Colonic mucosa (tissue), 4 donors: ENCODE measurements at regions not wholly inside any gene's neighbourhood (a gene's known extent, or its start where the extent isn't known, plus 50 kb on each side); places are given as distances from the start of the nearest gene placed in this dataset.

ENCODE experiments used
- DNase-seq: peaks from one replicate; pipeline ENCODE4 v3.0.0-alpha.2; 2020
- H3K27ac ChIP-seq: fragments of 200-600 bp; one replicate; pipeline ENCODE4 v1.8.0; 2021
- H3K27me3 ChIP-seq: fragments of 200-600 bp; one replicate; pipeline ENCODE4 v1.8.0; 2021
- H3K36me3 ChIP-seq: fragments of 200-600 bp; one replicate; pipeline ENCODE4 v1.8.0; 2021
- H3K4me1 ChIP-seq: fragments of 200-600 bp; one replicate; pipeline ENCODE4 v1.8.0; 2021; ENCODE audit warnings: mild to moderate bottlenecking
- H3K4me3 ChIP-seq: fragments of 200-600 bp; one replicate; pipeline ENCODE4 v1.8.0; 2021
- H3K9ac ChIP-seq, 2 donors: one replicate each; pipeline ENCODE4 v1.7.0; 2013; ENCODE audit warnings: control low read depth in 2 of 2, low read depth in 2 of 2, low read length in 2 of 2
- H3K9me3 ChIP-seq: fragments of 200-600 bp; one replicate; pipeline ENCODE4 v1.8.0; 2021
- CTCF ChIP-seq: fragments of 200-600 bp; IDR thresholded peaks from one replicate; pipeline ENCODE4 v1.8.0; 2022; ENCODE audit warnings: antibody characterized with exemption, mild to moderate bottlenecking
- intact Hi-C: fragments of 100-400 bp; cut with DNase I; formaldehyde crosslinking; loops from one replicate; pipeline ENCODE4 v1.14.1; 2022
- donor health status: healthy.
- donor health status: DM: no; HTN: no; CAD: no.
- donor health status: DM: no; HTN: no; CAD: no.

DNA sequence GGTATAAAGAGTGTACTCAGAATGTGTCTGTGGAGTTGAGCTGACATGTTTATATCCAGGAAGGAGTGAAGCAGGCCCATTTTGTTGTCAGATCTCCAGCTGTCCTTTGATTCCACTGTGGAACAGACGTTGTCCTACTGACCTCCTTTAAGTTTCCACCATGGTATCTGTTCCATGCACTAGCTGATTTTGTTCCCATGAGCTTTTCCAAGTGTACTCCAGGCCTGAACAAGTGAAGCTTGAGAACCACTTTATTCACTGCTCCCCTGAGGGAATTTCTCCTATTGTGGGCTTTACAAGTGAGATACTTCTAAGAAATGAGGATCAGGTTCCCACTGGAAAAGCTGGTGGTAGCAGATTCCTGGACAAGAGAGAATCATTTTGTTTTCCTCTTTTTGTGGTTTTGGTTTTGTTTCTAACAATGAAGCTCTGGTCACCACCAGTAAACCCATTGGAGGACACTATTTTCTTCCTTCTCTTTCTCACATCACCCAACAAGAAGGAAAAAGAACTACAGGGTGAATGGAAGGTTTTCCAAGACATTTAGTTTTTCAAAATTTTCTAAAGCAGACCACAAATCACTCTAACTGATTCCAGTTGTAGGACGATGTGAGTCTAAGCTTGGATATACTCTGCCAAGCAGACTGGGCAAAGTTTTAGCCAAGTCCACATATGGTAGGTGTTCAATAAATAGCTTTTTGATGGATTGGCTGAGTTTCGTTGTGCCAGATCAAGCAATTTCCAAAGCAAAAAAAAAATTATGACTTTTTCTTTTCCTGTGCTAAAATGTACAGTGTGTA, 144.2 kb downstream of the JCAD start:
- intact Hi-C loops, result no loop called here
- no peaks in the 10 kb centered on the region for H3K36me3 ChIP-seq
- H3K4me3 ChIP-seq, result no peak overlapping the region
- TF ChIP-seq CTCF, result no peak
- H3K27me3 ChIP-seq, result no peaks in the 10 kb centered on the region
- no peaks in the 10 kb centered on the region for H3K4me1 ChIP-seq
- H3K9ac ChIP-seq, result no peak overlapping the region
- H3K27ac ChIP-seq, result no peak overlapping the region
- no peaks in the 10 kb centered on the region for H3K9me3 ChIP-seq
- DNase-seq, result no peak

GRCh38 chr10:29908962-29909361, 150.4 kb downstream of the JCAD start:
- H3K27me3 ChIP-seq, result no peaks in the 10 kb centered on the region
- no peak for TF ChIP-seq CTCF
- no peaks in the 10 kb centered on the region for H3K36me3 ChIP-seq
- no peaks in the 10 kb centered on the region for H3K4me1 ChIP-seq
- no peak for DNase-seq
- H3K4me3 ChIP-seq, result no peak overlapping the region
- H3K27ac ChIP-seq, result no peak overlapping the region
- no peaks in the 10 kb centered on the region for H3K9me3 ChIP-seq
- intact Hi-C loops, result no loop called here
- H3K9ac ChIP-seq, result no peak overlapping the region

GRCh38 chr10:29900865-29901264, 158.5 kb downstream of the JCAD start:
- Histone ChIP-seq H3K27me3 (no peaks in the 10 kb centered on the region), H3K4me1 (no peaks in the 10 kb centered on the region), H3K36me3 (no peaks in the 10 kb centered on the region), H3K9me3 (no peaks in the 10 kb centered on the region), H3K4me3 (no peak overlapping the region), H3K9ac (no peak overlapping the region), H3K27ac (no peak overlapping the region)
- no peak for DNase-seq
- no peak for TF ChIP-seq CTCF
- intact Hi-C loops, result no loop called here

DNA sequence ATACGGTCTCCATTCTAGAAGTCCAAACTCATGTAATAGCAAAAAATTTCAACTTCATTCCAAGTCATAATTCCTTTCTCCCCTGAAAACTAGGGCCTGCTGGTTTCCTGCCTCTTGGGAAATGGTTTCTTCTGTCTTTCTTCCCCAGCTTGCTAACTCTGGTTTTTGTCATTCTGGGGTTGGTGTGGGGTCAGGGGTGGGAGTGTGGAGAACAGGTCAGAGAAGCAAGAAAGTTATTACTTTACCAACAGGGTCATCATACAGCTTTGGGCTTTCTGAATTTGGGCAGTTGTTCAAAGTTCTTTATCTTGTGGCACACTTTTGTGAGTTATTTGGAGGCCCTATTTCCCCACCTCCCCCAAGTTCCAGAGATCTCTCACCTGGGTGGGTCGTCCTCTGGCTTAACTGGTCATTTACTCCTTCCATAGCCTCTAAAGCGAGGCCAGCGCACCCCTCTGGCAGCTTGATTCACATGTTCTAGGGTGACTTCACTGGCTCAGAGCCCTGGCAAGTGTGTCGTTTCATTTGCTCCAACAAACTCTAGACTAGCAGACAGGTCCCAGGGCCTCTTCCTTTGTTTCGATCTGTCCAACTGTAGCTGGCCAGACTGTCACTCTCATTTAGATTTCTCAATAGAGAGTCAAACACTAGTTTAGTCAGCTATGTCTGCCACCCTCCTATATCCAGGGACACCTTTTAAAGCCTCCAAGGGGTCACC, 161.2 kb downstream of the JCAD start:
- intact Hi-C loops, result no loop called here
- no peak overlapping the region for H3K4me3 ChIP-seq
- no peak for DNase-seq
- TF ChIP-seq CTCF, result no peak
- H3K4me1 ChIP-seq, result no peaks in the 10 kb centered on the region
- H3K27me3 ChIP-seq, result no peaks in the 10 kb centered on the region
- H3K27ac ChIP-seq, result no peak overlapping the region
- no peaks in the 10 kb centered on the region for H3K9me3 ChIP-seq
- H3K9ac ChIP-seq, result no peak overlapping the region
- no peaks in the 10 kb centered on the region for H3K36me3 ChIP-seq

DNA sequence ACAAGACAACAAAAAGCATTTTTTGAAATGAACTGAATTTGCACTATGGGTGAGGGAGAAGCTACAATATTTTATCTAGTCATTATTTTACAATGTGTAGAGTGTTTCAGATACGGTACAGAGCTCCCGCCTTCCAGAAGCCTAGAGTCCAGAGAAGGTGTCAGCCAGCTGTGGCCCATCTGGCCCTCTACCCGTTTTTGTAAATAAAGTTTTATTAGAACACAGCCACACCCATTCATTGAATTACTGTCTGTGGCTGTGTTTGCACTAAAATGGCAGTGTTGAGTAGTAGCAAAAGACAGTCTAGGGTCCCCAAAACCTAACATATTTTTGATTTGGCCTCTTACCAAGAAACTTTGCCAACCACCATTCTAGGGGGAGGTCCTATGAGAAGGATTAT, 162.0 kb downstream of the JCAD start:
- H3K4me1 ChIP-seq, result no peaks in the 10 kb centered on the region
- intact Hi-C loops, result no loop called here
- H3K27me3 ChIP-seq, result no peaks in the 10 kb centered on the region
- no peak for DNase-seq
- H3K9ac ChIP-seq, result no peak overlapping the region
- TF ChIP-seq CTCF, result no peak
- no peaks in the 10 kb centered on the region for H3K36me3 ChIP-seq
- H3K4me3 ChIP-seq, result no peak overlapping the region
- H3K9me3 ChIP-seq, result no peaks in the 10 kb centered on the region
- H3K27ac ChIP-seq, result no peak overlapping the region
